Body of pancreas (tissue), 4 donors: ENCODE measurements at regions not wholly inside any gene's neighbourhood (a gene's known extent, or its start where the extent isn't known, plus 50 kb on each side); places are given as distances from the start of the nearest gene placed in this dataset.

Experiments used
- ATAC-seq: fragments of 150-250 bp; one replicate; pipeline ENCODE4 v1.9.1; 2016
- DNase-seq, 4 donors: peaks; one replicate each; pipeline ENCODE4 v3.0.0-alpha.2; 2019
- H3K27ac ChIP-seq, 4 donors: fragments of 200-600 bp; sonication (generic); 1 replicate in 3 of 4; 2 replicates in 1 of 4; pipeline versions ENCODE4 v1.5.1 to v1.6.1; 2016 to 2019; ENCODE audit warnings: mild to moderate bottlenecking in 1 of 4, mixed read lengths in 1 of 4, moderate library complexity in 1 of 4
- H3K27me3 ChIP-seq, 2 donors: fragments of 200-600 bp; sonication (generic); one replicate each; pipeline ENCODE4 v1.6.0; 2016; ENCODE audit warnings: mild to moderate bottlenecking in 1 of 2
- H3K36me3 ChIP-seq, 2 donors: fragments of 200-600 bp; sonication (generic); replicated peaks in 1 of 2; 2 replicates each; pipeline ENCODE4 v1.5.1; 2016; ENCODE audit warnings: low read depth in 2 of 2; ENCODE audit not compliant: insufficient read depth in 1 of 2
- H3K4me1 ChIP-seq: fragments of 200-600 bp; sonication (generic); one replicate; pipeline ENCODE4 v1.6.0; 2016
- H3K4me3 ChIP-seq, 2 donors: fragments of 200-600 bp; sonication (generic); 1 replicate in 1 of 2; 2 replicates in 1 of 2; pipeline ENCODE4 v1.5.1; 2016 to 2019
- H3K9me3 ChIP-seq, 3 donors: fragments of 200-600 bp; sonication (generic); 1 replicate in 2 of 3; 2 replicates in 1 of 3; pipeline ENCODE4 v1.5.1; 2016
- POLR2A ChIP-seq, 3 donors: fragments of 450-650 bp; IDR thresholded peaks; one replicate each; pipeline ENCODE4 v1.6.1; 2016; ENCODE audit warnings: antibody characterized with exemption in 3 of 3, mild to moderate bottlenecking in 2 of 3
- WGBS, 2 donors: methylation state at CpG; one replicate each; pipeline ENCODE4 v1.1.5; 2017; 5-methylcytosine and 5-hydroxymethylcytosine counted together
- intact Hi-C: fragments of 100-400 bp; cut with DNase I; formaldehyde crosslinking; loops from one replicate; pipeline ENCODE4 v1.15.1; 2023
- TF ChIP-seq, protein P1 (sequence below), 7 experiments: fragments of 450-650 bp in 4 of 7; fragments of 200-600 bp in 3 of 7; sonication (generic) in 3 of 7; IDR thresholded peaks; one replicate each; pipeline ENCODE4 v1.5.1; 2016 to 2019; ENCODE audit warnings: antibody characterized with exemption in 7 of 7

GRCh38 chr2:172288603-172289002, 138.8 kb upstream of the ITGA6 start:
- TF ChIP-seq POLR2A (IDR thresholded peaks at IDR 0.05): no peak
- Histone ChIP-seq H3K4me1 (peaks cover 6% of the 10 kb centered on the region), H3K4me3 (no peak overlapping the region), H3K9me3 (no peaks in the 10 kb centered on the region), H3K27me3 (no peaks in the 10 kb centered on the region), H3K36me3 (no peaks in the 10 kb centered on the region), H3K27ac (no peak overlapping the region)
- DNase-seq: peak; percentile 27 to 58 (median 43)
- intact Hi-C loops: no loop called here
- no peak for ATAC-seq
- 8 to 13% methylated on average over 1 of the region's 1 CpG for WGBS, 2 donors

- Histone ChIP-seq H3K9me3 (no peaks in the 10 kb centered on the region), H3K27ac (no peak overlapping the region), H3K4me3 (no peak overlapping the region), H3K36me3 (no peaks in the 10 kb centered on the region), H3K4me1 (peaks cover 32% of the 10 kb centered on the region), H3K27me3 (no peaks in the 10 kb centered on the region)
- intact Hi-C loops: no loop called here
- ATAC-seq: peak; percentile 75
- 11 to 27% methylated on average over 5 to 6 of the region's 6 CpGs for WGBS, 2 donors
- no peak for TF ChIP-seq POLR2A (IDR thresholded peaks at IDR 0.05)
- TF ChIP-seq, protein P1, sequence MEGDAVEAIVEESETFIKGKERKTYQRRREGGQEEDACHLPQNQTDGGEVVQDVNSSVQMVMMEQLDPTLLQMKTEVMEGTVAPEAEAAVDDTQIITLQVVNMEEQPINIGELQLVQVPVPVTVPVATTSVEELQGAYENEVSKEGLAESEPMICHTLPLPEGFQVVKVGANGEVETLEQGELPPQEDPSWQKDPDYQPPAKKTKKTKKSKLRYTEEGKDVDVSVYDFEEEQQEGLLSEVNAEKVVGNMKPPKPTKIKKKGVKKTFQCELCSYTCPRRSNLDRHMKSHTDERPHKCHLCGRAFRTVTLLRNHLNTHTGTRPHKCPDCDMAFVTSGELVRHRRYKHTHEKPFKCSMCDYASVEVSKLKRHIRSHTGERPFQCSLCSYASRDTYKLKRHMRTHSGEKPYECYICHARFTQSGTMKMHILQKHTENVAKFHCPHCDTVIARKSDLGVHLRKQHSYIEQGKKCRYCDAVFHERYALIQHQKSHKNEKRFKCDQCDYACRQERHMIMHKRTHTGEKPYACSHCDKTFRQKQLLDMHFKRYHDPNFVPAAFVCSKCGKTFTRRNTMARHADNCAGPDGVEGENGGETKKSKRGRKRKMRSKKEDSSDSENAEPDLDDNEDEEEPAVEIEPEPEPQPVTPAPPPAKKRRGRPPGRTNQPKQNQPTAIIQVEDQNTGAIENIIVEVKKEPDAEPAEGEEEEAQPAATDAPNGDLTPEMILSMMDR (IDR thresholded peaks at IDR 0.05): no peak
- peak; percentile 72 to 80 (median 74) for DNase-seq
Observed at GRCh38 chr2:172293952-172294351, 133.4 kb upstream of the ITGA6 start.

DNA sequence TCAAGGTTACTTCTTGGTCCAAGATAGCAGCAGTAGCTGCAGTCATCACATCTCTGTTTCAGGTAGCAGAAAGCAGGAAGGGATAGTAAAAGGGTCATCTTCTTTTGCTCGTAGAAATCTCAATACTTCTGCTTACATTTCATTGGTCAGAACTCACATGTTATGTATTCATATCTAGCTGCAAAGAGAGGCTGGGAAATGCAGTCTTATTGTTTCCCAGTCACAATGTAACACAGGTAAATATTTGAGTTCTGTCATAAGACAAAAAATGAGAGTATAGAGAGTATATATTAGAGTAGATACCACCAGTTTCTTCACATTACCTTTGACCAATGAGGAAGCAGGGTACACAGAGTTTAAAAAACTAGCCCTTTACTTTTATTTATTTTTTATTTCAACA, 132.4 kb upstream of the ITGA6 start:
- no peak for ATAC-seq
- DNase-seq: no peak
- intact Hi-C loops: no loop called here

DNA sequence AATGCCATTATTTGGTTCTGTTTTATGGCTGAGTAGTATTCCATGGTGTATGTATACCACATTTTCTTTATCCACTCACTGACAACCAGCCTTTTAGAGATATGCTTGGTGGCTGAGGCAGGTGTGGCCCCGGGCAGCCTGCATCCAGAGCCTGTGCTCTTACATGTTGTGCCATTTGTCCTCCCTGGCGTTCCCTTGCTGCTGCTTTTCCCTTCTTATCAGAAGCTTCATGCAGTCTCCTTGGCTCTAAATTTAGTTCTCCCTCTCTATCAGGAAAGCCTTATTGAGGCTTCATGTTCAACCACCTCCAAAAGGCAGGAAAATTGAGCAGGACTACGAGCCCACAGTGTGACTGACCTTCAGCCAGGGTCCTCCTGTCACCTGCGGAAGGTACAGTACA, 131.7 kb upstream of the ITGA6 start:
- ATAC-seq (no peak), DNase-seq (no peak)
- intact Hi-C loops: no loop called here
- Histone ChIP-seq H3K9me3 (no peaks in the 10 kb centered on the region), H3K4me3 (no peak overlapping the region), H3K4me1 (peaks cover 43% of the 10 kb centered on the region), H3K27ac (no peak overlapping the region), H3K27me3 (no peaks in the 10 kb centered on the region), H3K36me3 (no peaks in the 10 kb centered on the region)
- no peak for TF ChIP-seq POLR2A (IDR thresholded peaks at IDR 0.05)
- TF ChIP-seq, protein P1 (IDR thresholded peaks at IDR 0.05): no peak
- 38 to 47% methylated on average over 4 of the region's 4 CpGs for WGBS, 2 donors

More for the DNA sequence above, 132.4 kb upstream of the ITGA6 start:
- Histone ChIP-seq H3K27me3 (no peaks in the 10 kb centered on the region), H3K9me3 (no peaks in the 10 kb centered on the region), H3K36me3 (no peaks in the 10 kb centered on the region), H3K27ac (no peak overlapping the region), H3K4me1 (peaks cover 43% of the 10 kb centered on the region), H3K4me3 (no peak overlapping the region)
- WGBS, 2 donors: 33 to 40% methylated on average over 1 of the region's 1 CpG
- TF ChIP-seq POLR2A (IDR thresholded peaks at IDR 0.05): no peak
- TF ChIP-seq, protein P1 (IDR thresholded peaks at IDR 0.05): no peak

GRCh38 chr2:172296267-172297046, 130.9 kb upstream of the ITGA6 start:
- ATAC-seq: no peak
- WGBS, 2 donors: 72 to 77% methylated on average over 6 of the region's 6 CpGs
- Histone ChIP-seq H3K36me3 (no peaks in the 10 kb centered on the region), H3K4me1 (peaks cover 43% of the 10 kb centered on the region), H3K9me3 (no peaks in the 10 kb centered on the region), H3K27ac (no peak overlapping the region), H3K27me3 (no peaks in the 10 kb centered on the region), H3K4me3 (no peak overlapping the region)
- intact Hi-C loops: no loop called here
- no peak for DNase-seq
- TF ChIP-seq POLR2A (IDR thresholded peaks at IDR 0.05): no peak
- TF ChIP-seq, protein P1 (IDR thresholded peaks at IDR 0.05): no peak
